IPS-NIHi7 (cell line): ENCODE measurements at regions not wholly inside any gene's neighbourhood (a gene's known extent, or its start where the extent isn't known, plus 50 kb on each side); places are given as distances from the start of the nearest gene placed in this dataset.
"Not testable (repeated sequence)": the region's sequence is repeated elsewhere in the genome, so short reads cannot be mapped to it uniquely, and the experiment has no call there.

Experiments
- DNase-seq: peaks from one replicate; pipeline ENCODE4 v3.0.0; 2012; ENCODE audit warnings: mixed read lengths; ENCODE audit errors: extremely low spot score

DNA sequence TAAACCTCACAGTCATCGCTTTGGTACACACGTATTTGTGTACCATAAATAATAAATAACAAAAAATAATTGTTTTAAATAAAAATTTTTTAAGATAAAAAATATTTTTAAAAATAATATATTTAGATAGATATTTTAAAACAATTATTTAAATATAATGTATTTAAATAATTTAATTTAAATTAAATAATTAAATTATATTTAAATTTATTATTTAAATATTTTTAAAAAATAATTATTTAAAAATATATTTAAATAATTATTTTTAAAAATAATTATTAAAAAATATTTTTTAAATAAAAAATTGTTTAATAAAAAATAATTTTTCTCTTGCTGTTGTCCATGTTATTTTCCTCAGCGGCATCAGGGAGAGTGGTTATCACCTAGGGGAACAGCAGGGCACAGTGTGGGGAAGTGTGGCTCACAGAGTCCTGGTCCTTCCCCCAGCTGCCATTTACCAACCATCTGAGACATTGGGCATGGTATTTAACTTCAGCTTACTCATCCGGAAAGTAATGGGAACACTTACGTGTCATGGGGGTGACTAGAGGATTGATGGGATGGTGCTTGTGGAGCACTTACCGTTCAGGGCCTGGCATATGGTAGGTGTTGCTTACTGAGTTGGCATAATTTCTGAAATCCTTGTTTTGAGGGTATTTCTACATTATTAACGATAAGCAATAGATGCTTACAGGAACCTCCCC, 92.9 kb upstream of the TSPAN2 start:
- peak; percentile 6 for DNase-seq

- DNase-seq: peak; percentile 2
Measured at GRCh38 chr1:115181231-115181630, 91.9 kb upstream of the TSPAN2 start.

DNA sequence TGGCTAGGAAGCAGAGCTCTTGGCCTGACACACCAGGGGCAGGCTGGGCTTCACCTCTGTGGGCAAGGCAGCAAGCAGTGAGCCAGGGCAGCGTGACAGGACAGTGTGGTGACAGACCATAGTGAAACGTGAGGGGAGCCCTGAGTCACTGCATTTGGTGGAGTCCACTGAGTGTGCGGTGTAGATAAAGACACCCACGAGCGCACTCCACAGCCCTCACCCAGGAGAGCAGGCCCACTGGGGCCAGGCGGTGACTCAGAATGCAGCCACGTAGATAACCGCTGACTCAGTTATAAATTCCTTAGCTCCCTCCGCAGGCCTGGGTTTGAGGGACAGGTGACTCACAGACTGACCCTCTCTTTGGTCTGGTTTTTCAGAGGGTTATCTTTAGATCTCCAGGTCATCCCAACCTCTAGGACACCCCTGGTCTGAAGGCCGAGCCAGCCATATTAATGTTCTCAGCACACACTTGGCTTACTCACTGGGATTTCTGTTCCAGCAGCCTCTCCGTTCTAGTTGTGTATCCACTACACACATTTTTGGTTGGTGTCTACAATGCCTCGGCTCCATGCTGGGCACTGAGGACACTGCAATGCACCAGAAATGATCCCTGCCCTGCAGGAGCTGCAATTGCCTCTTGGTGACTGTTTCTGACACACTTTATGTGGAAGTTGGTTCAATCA, 90.2 kb upstream of the TSPAN2 start:
- DNase-seq: peak; percentile 31

GRCh38 chr1:115176189-115176588, 86.9 kb upstream of the TSPAN2 start:
- no peak for DNase-seq

- no peak for DNase-seq
Measured at GRCh38 chr1:115175596-115175995, 86.3 kb upstream of the TSPAN2 start.

DNA sequence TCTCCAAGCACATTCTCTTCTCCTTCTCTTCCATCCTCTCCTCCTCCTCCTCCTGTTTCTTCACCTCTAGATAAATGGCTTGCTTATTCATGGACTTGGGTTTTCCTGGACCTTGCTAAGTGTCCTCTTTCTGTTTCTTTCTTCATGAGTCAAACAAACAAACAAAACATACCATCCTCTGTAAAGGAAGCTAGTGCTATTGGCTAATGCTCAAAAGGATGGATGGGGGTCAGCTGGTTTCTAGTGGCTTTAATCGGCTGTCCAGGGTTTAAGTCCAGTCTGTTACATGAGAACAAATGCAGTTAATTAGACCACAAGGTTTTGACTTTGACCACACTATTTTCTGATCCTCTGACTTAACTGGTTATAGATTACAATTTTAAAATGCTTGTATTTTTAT, 83.8 kb upstream of the TSPAN2 start:
- DNase-seq: no peak

DNA sequence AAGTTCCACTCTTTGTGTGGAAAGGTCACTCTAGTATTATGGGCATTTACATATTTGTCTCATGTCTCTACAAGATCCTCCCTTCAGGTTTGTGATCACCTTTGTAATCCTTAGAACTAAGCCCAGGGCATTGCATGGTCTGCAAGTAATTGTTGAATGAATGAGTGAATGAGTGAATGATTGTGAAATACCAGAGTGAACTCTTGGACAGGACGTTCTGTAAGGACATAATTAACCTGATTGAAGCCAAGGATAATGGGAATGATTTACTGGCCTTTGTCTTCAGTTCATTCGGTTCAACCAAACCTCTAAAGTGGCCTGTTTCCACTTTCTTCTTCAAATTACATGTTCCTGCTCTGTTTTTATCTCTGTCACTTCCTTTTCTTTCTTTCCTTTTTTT, 83.0 kb upstream of the TSPAN2 start:
- no peak for DNase-seq

DNA sequence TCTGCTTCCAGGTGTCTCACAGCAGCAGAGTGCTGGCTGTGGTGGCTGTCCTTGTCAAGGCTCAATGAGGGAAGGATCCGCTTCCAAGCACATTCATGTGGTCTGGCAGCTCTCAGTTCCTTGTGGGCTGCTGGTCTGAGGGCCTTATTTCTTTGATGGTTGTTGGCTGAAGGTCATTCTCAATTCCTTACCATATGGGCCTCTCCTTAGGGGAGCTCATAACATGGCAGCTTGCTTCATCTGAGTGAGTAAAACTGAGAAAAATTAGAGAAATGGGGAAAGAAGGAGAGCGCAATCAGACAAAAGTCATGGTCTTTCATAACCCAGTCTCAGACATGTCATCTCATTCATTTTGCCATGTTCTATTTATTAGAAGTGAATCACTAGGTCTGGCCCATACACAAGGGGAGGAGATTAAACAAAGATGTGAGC, 81.7 kb upstream of the TSPAN2 start:
- no peak for DNase-seq

GRCh38 chr1:115170377-115170776, 81.1 kb upstream of the TSPAN2 start:
- no peak for DNase-seq

- no peak for DNase-seq
Measured at GRCh38 chr1:115168026-115168425, 78.7 kb upstream of the TSPAN2 start.

DNA sequence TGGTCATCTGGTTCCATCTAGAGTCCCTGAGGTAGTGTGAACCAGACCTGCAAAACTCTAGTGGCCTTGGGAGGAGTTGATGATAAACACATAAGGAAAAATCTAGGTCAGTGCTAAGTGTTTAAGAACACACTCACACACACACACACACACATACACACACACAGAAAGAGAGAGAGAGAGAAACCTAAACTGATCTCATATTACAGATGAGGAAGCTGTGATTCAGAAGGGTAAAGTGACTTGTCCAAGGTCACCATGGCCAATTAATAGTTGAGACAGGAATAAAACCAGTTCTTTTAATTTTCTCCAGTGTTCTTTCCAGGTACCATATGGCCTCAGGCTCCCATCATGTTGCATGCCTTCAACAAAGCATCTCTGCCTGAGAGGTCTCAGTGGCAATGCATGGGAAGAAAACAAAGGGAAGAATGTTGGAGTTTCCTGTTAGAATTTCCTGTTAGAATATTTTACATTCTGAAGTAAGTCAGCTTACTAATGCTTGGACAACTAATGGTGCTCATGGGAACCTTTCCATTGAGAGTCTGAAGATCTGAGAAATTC, 77.3 kb upstream of the TSPAN2 start:
- DNase-seq: no peak

DNA sequence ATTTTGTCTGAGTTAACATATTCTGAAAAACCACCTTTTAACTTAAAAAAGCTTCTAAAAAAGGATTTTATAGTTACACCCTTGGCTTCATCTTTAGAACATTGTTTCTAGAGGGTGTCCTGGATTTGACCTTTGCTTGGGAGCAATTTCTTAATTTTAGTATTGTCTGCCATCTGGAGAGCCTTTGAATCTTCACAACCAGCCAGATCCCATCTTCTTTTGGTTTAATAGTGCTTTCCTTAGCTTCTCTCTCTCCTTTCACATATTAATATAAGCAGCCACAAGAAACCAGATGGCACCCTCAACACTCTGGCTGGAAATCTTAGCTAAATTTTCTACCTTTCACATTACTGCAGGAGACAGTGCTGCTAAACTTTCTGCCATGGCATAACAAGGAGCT, 76.5 kb upstream of the TSPAN2 start:
- DNase-seq: no peak

DNA sequence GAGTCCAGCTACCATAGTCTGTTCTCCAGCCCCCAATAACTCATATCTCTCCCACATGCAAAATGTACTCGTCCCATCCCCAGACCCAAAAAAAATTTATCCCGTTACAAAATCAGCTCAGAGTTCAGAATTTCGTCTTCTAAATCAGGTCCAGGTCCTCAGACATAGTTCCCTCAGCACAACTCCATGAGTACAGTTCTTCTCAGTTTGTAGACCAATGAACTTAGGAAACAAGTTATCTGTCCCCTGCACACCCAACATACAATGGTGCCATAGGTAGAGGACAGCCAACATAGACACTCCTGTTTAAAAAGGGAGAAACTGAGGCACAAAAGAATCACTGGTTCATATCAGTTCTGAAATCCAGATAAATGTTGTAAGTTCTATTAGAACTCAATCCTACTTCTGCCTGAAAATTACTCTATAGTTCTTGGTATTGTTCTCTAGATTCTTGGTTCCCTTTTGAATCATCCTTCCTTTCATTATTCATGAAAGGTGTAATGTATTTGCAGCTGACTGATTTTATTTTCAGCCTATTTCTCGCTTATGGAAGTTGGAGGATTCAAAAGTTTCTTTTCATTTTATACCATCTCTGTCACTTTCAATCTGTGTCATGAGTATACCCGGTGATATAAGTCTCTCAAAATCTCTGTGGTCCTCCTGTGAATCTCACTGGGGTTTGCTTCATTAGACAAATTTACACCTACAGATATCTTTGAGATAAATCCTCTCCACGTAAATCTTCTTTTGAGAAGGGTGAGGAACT, 75.8 kb upstream of the TSPAN2 start:
- DNase-seq: no peak

DNA sequence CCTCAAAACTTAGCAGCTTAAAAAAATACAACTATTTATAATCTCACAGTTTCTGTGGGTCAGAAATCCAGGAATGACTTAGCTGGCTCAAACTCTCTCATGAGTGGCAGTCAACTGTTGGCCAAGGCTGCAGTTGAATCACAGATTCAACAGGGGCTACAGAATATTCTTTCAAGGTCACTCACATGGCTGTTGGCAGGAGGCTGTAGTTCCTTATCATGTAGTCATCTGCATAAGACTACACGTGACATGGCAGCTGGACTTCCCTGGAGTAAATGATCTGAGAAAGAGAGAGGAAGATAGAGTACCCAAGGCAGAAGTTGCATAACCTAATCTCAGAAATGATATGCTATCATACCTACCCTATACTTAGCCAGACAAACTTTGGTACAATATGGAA, 75.2 kb upstream of the TSPAN2 start:
- DNase-seq: no peak

- no peak for DNase-seq
Measured at GRCh38 chr1:115160728-115161127, 71.4 kb upstream of the TSPAN2 start.

- DNase-seq: no peak
Measured at GRCh38 chr1:115159958-115160357, 70.7 kb upstream of the TSPAN2 start.

- DNase-seq: no peak
Measured at GRCh38 chr1:115158181-115158580, 68.9 kb upstream of the TSPAN2 start.

DNA sequence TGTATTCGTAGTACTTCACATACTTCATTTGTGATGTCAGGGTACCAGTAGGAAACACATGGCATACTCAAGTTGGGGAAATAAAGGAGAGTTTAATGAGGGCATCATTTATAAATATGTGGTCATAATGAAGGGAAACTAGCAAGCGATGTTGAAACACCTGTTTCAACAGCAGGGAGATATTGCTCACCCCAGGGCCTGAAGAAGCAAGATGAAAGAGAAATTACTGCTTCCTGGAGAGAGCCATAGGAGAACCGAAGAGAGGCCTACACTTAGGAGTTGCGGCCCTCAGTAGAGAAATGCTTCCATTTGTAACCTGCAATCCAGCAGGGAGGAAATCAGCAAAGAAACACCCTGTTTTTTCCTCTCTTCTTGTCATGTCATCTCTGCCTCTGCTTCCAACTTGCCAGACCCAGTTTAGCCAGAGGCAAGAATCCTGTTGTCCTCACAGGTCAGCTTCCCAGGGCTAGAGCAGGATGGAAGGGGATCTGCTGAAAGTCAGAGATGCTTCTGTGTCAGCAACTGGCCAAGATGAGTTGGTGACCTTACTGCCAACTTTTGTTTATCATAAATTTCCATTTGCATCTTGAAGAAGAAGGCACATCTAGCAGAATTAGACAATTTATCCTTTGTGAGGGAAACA, 67.6 kb upstream of the TSPAN2 start:
- no peak for DNase-seq

DNA sequence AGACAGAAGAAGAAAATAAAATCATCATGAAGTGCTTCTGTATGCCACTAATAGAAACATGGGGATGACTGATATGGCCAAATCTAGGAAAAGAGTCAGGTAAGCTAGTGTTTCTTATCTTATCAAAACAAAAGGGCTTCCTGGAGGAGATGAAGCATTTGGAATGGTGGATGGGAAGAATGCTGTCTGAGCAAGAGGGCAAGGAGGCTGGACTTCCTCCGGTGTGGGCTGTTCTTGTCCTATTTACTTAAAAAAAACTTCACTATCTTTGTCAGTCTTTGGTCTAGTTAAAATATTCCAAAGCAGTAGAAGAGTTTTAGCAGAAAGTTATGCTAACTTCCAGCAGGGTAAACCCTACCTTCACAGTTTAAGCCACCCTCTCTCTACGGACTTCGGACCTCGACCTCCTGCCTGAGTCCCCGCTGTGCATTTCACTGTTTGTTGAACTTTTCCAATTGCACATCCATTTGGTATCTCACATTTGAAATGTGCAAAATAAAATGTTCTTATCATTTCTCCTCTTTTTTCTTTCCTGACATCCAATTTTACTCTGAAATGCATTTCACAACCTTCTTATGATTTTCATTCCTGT, 64.8 kb upstream of the TSPAN2 start:
- DNase-seq: no peak

DNA sequence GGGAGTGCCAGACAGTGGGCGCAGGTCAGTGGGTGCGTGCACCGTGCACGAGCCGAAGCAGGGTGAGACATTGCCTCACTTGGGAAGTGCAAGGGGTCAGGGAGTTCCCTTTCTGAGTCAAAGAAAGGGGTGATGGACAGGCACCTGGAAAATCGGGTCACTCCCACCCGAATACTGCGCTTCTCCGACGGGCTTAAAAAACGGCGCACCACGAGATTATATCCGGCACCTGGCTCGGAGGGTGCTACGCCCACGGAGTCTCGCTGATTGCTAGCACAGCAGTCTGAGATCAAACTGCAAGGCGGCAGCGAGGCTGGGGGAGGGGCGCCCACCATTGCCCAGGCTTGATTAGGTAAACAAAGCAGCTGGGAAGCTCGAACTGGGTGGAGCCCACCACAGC, 58.6 kb upstream of the TSPAN2 start:
- DNase-seq: not testable (repeated sequence)

GRCh38 chr1:115145226-115145625, 55.9 kb upstream of the TSPAN2 start:
- no peak for DNase-seq

DNA sequence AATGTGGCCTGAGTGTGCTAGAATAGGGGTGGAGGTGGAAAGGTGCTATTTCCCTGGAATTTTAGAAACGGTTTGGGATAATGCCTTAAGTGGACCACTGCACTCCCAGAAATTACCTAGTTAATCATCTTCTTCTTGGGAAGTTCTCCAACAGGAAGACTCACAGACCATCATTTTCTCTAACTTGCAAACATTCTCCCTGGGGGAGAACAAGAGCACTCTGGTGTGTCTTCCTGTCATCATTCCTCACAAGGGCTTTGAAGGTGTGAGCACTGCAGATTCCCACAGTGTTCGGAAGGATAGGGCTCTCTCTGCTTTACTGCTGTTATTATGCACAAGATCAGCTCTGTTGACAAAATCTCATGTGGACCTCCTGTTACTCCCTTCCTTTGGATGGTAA, 54.9 kb upstream of the TSPAN2 start:
- DNase-seq: no peak
